Kidney (tissue), 13 donors: ENCODE measurements at regions not wholly inside any gene's neighbourhood (a gene's known extent, or its start where the extent isn't known, plus 50 kb on each side); places are given as distances from the start of the nearest gene placed in this dataset.
"Not testable (repeated sequence)": the region's sequence is repeated elsewhere in the genome, so short reads cannot be mapped to it uniquely, and the experiment has no call there.

Experiments
- DNase-seq, 5 donors: peaks; one replicate each; pipeline ENCODE4 v3.0.0-alpha.2; 2013 to 2020
- FAIRE-seq: peaks from 2 replicates; lab custom pipeline; 2012; peaks lifted over from hg19 to GRCh38; lab: Jason Lieb, UNC
- H3K27ac ChIP-seq, 2 donors: one replicate each; pipeline ENCODE4 v1.7.0; 2013; ENCODE audit warnings: low read depth in 2 of 2, low read length in 2 of 2, inconsistent platforms in 1 of 2
- H3K27me3 ChIP-seq: one replicate; pipeline ENCODE4 v1.7.1; 2013; ENCODE audit warnings: low read length, inconsistent platforms; ENCODE audit not compliant: control insufficient read depth, insufficient read depth
- H3K36me3 ChIP-seq, 3 donors: one replicate each; pipeline versions ENCODE4 v1.7.0 to v1.7.1; 2013; ENCODE audit warnings: low read length in 3 of 3, control low read depth in 1 of 3, inconsistent platforms in 1 of 3; ENCODE audit not compliant: insufficient read depth in 3 of 3, control insufficient read depth in 2 of 3
- H3K4me1 ChIP-seq, 3 donors: one replicate each; pipeline versions ENCODE4 v1.7.0 to v1.7.1; 2013; ENCODE audit warnings: low read length in 3 of 3, inconsistent platforms in 1 of 3, low read depth in 1 of 3; ENCODE audit not compliant: control insufficient read depth in 2 of 3, insufficient read depth in 2 of 3
- H3K4me3 ChIP-seq, 3 donors: one replicate each; pipeline versions ENCODE4 v1.7.0 to v1.8.1; 2013; ENCODE audit warnings: low read length in 3 of 3, control low read depth in 1 of 3, inconsistent platforms in 1 of 3
- H3K9ac ChIP-seq, 3 donors: one replicate each; pipeline versions ENCODE4 v1.7.0 to v1.7.1; 2013; ENCODE audit warnings: low read length in 3 of 3, control low read depth in 1 of 3, inconsistent platforms in 1 of 3
- H3K9me3 ChIP-seq, 3 donors: one replicate each; pipeline versions ENCODE4 v1.7.0 to v1.7.1; 2013; ENCODE audit warnings: low read length in 3 of 3, control low read depth in 1 of 3, inconsistent platforms in 1 of 3; ENCODE audit not compliant: control insufficient read depth in 2 of 3, insufficient read depth in 1 of 3
- intact Hi-C: fragments of 100-400 bp; cut with DNase I; formaldehyde crosslinking; loops from one replicate; pipeline ENCODE4 v1.11.1; 2022
- TF ChIP-seq, protein P1 (sequence below): IDR thresholded peaks from 3 replicates; pipeline ENCODE4 v1.5.1; 2012; ENCODE audit warnings: mild to moderate bottlenecking, moderate library complexity, borderline replicate concordance; ENCODE audit not compliant: insufficient read depth; ENCODE audit errors: extremely low read depth
- donor health status: control.
- donor health status: control.
- donor health status: control.
- donor health status: control.
- donor health status: control.
- donor health status: DM: yes; HTN: yes; CAD: no.
- donor health status: Normal renal cell carcinoma (clear cell type).

- intact Hi-C loops, result no loop called here
- no peak overlapping the region for H3K27ac ChIP-seq
- no peaks in the 10 kb centered on the region for H3K36me3 ChIP-seq
- H3K4me1 ChIP-seq, result no peaks in the 10 kb centered on the region
- H3K9me3 ChIP-seq, result no peaks in the 10 kb centered on the region
- DNase-seq, result peak in 1 of 5 donors; percentile 26
- no peaks in the 10 kb centered on the region for H3K27me3 ChIP-seq
- TF ChIP-seq, protein P1, sequence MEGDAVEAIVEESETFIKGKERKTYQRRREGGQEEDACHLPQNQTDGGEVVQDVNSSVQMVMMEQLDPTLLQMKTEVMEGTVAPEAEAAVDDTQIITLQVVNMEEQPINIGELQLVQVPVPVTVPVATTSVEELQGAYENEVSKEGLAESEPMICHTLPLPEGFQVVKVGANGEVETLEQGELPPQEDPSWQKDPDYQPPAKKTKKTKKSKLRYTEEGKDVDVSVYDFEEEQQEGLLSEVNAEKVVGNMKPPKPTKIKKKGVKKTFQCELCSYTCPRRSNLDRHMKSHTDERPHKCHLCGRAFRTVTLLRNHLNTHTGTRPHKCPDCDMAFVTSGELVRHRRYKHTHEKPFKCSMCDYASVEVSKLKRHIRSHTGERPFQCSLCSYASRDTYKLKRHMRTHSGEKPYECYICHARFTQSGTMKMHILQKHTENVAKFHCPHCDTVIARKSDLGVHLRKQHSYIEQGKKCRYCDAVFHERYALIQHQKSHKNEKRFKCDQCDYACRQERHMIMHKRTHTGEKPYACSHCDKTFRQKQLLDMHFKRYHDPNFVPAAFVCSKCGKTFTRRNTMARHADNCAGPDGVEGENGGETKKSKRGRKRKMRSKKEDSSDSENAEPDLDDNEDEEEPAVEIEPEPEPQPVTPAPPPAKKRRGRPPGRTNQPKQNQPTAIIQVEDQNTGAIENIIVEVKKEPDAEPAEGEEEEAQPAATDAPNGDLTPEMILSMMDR, result no peak
- no peak for FAIRE-seq
- H3K9ac ChIP-seq, result no peak overlapping the region
- no peak overlapping the region for H3K4me3 ChIP-seq
Measured at GRCh38 chr3:127439621-127440020, 150.9 kb downstream of the TPRA1 start.

GRCh38 chr3:127438951-127439350 lies 151.1 kb upstream of the PRR20G start:
- Histone ChIP-seq H3K9me3 (no peaks in the 10 kb centered on the region), H3K36me3 (no peaks in the 10 kb centered on the region), H3K9ac (no peak overlapping the region), H3K27ac (no peak overlapping the region), H3K4me3 (no peak overlapping the region), H3K27me3 (no peaks in the 10 kb centered on the region), H3K4me1 (no peaks in the 10 kb centered on the region)
- FAIRE-seq, result no peak
- TF ChIP-seq, protein P1, result no peak
- DNase-seq, result peak in 1 of 5 donors; percentile 4
- intact Hi-C loops, result no loop called here

- intact Hi-C loops, result no loop called here
- no peak for DNase-seq
- Histone ChIP-seq H3K4me3 (no peak overlapping the region), H3K9me3 (no peaks in the 10 kb centered on the region), H3K36me3 (no peaks in the 10 kb centered on the region), H3K9ac (no peak overlapping the region), H3K27me3 (no peaks in the 10 kb centered on the region), H3K4me1 (no peaks in the 10 kb centered on the region), H3K27ac (no peak overlapping the region)
- FAIRE-seq, result no peak
- TF ChIP-seq, protein P1, result no peak
Measured at GRCh38 chr3:127438371-127438770, 150.5 kb upstream of the PRR20G start.

DNA sequence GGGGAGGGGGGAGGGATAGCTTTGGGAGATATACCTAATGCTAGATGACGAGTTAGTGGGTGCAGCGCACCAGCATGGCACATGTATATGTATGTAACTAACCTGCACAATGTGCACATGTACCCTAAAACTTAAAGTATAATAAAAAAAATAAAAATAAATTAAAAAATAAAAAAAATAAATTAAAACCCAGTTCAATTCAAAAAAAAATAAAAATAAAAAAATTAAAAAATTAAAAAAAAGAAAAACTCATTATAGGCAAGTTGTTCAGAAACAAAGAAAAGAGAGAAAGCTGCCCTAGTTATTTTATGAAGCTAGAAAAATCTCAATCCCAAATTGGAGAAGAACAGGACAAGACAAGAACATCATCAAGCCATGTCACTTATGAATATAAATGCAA lies 147.5 kb upstream of the PRR20G start:
- intact Hi-C loops, DNase-seq, H3K9ac ChIP-seq, H3K36me3 ChIP-seq, H3K4me3 ChIP-seq, H3K9me3 ChIP-seq, H3K27me3 ChIP-seq, FAIRE-seq, H3K4me1 ChIP-seq, H3K27ac ChIP-seq: not testable (repeated sequence)
